ENCODE measurements at regions not wholly inside any gene's neighbourhood (a gene's known extent, or its start where the extent isn't known, plus 50 kb on each side); places are given as distances from the start of the nearest gene placed in this dataset.

DNA sequence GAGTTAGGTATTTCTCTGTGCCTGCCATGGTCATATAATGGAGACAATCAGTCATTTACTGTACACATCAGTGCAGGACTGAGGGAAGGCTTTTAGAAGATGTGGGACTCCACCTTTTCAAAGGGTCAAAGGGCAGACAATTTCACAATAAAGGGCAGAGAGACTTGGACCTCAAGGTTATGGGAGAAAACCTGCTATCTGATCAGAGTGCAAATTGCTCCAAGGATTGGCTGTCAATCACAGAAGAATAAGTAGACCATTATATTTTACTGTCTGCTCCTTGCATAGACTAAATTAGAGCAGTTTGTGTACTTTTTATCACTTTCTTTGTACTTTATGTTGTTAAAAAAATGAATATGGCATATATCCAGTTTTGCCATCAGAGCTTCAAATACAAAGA is 314.9 kb upstream of the ATP11B start:
- TF ChIP-seq, protein P1, sequence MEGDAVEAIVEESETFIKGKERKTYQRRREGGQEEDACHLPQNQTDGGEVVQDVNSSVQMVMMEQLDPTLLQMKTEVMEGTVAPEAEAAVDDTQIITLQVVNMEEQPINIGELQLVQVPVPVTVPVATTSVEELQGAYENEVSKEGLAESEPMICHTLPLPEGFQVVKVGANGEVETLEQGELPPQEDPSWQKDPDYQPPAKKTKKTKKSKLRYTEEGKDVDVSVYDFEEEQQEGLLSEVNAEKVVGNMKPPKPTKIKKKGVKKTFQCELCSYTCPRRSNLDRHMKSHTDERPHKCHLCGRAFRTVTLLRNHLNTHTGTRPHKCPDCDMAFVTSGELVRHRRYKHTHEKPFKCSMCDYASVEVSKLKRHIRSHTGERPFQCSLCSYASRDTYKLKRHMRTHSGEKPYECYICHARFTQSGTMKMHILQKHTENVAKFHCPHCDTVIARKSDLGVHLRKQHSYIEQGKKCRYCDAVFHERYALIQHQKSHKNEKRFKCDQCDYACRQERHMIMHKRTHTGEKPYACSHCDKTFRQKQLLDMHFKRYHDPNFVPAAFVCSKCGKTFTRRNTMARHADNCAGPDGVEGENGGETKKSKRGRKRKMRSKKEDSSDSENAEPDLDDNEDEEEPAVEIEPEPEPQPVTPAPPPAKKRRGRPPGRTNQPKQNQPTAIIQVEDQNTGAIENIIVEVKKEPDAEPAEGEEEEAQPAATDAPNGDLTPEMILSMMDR (IDR thresholded peaks at IDR 0.05) = no peak
- TF ChIP-seq POLR2A (IDR thresholded peaks at IDR 0.05) = no peak

Measured in testis (tissue), 2 donors.